ENCODE measurements at regions not wholly inside any gene's neighbourhood (a gene's known extent, or its start where the extent isn't known, plus 50 kb on each side); places are given as distances from the start of the nearest gene placed in this dataset.

GRCh38 chr2:139704606-139705005, 924.4 kb upstream of the NXPH2 start:
- Histone ChIP-seq H2AFZ (ENCODE audit: low read depth) (no peak overlapping the region), H3K27ac (ENCODE audit: low read depth in 2 of 2, low read length in 1 of 2) (no peak overlapping the region), H3K27me3 (ENCODE audit: insufficient read depth) (no peaks in the 10 kb centered on the region), H4K20me1 (ENCODE audit: insufficient read depth) (no peaks in the 10 kb centered on the region), H3K4me2 (no peak overlapping the region), H3K9me2 (no peaks in the 10 kb centered on the region), H3K9ac (no peak overlapping the region), H3F3A (replicated peaks; ENCODE audit: insufficient read depth) (no peaks in the 10 kb centered on the region), H3K36me3 (replicated peaks in 1 of 2; ENCODE audit: control insufficient read depth in 1 of 2, insufficient read depth in 2 of 2, low read length in 1 of 2) (no peaks in the 10 kb centered on the region), H3K4me3 (ENCODE audit: low read depth in 2 of 2, low read length in 1 of 2) (no peak overlapping the region), H3K79me2 (ENCODE audit: insufficient read depth) (no peaks in the 10 kb centered on the region), H3K9me3 (no peaks in the 10 kb centered on the region), H3K4me1 (ENCODE audit: control insufficient read depth in 1 of 2, insufficient read depth in 2 of 2, low read depth in 1 of 2, low read length in 1 of 2) (no peaks in the 10 kb centered on the region)
- TF ChIP-seq YY1 (IDR thresholded peaks at IDR 0.05; ENCODE audit: low read depth): no peak
- TF ChIP-seq MAX (IDR thresholded peaks at IDR 0.05; ENCODE audit: low read depth): no peak
- no peak for TF ChIP-seq FOXJ3 (CRISPR knock-in tag; IDR thresholded peaks at IDR 0.05)
- TF ChIP-seq FOSL2 (IDR thresholded peaks at IDR 0.05; ENCODE audit: borderline replicate concordance, low read depth): no peak
- TF ChIP-seq SIN3A (IDR thresholded peaks at IDR 0.05; ENCODE audit: borderline replicate concordance, low read depth, low read length): no peak
- no peak for TF ChIP-seq CHD2 (IDR thresholded peaks at IDR 0.05; ENCODE audit: low read length, partially characterized antibody)
- TF ChIP-seq TCF12 (IDR thresholded peaks at IDR 0.05): no peak
- no peak for TF ChIP-seq GATA2 (CRISPR knock-in tag; IDR thresholded peaks at IDR 0.05)
- TF ChIP-seq RXRA (IDR thresholded peaks at IDR 0.05; ENCODE audit: borderline replicate concordance, low read depth): no peak
- no peak for TF ChIP-seq RCOR1 (IDR thresholded peaks at IDR 0.05; ENCODE audit: low read length)
- TF ChIP-seq NFIC (IDR thresholded peaks at IDR 0.05; ENCODE audit: borderline replicate concordance): no peak
- TF ChIP-seq USF2 (IDR thresholded peaks at IDR 0.05; ENCODE audit: borderline replicate concordance, low read depth, low read length): no peak
- TF ChIP-seq SMC3 (IDR thresholded peaks at IDR 0.05; ENCODE audit: low read depth, low read length): no peak
- TF ChIP-seq CTCF (IDR thresholded peaks at IDR 0.05): no peak
- no peak for TF ChIP-seq EZH2phosphoT487 (IDR thresholded peaks at IDR 0.05; ENCODE audit: borderline replicate concordance, low read depth)
- no peak for TF ChIP-seq MEF2A (IDR thresholded peaks at IDR 0.05; ENCODE audit: borderline replicate concordance, low read depth)
- TF ChIP-seq IRF3 (IDR thresholded peaks at IDR 0.05; ENCODE audit: low read depth, low read length): no peak
- no peak for TF ChIP-seq PBX3 (IDR thresholded peaks at IDR 0.05)
- no peak for TF ChIP-seq FOXM1 (IDR thresholded peaks at IDR 0.05; ENCODE audit: low read depth)
- TF ChIP-seq REST (IDR thresholded peaks at IDR 0.05; ENCODE audit: low read depth, low read length): no peak
- CTCF ChIA-PET: no interaction called here
- no peak for DNase-seq
- POLR2A ChIA-PET: no interaction called here

All from SK-N-SH (cell line).